A549 (cell line): ENCODE measurements at regions not wholly inside any gene's neighbourhood (a gene's known extent, or its start where the extent isn't known, plus 50 kb on each side); places are given as distances from the start of the nearest gene placed in this dataset.

Experiments used
- CTCF ChIP-seq: fragments of >200 bp; sonication (Bioruptor Twin); formaldehyde crosslinking; IDR thresholded peaks from 3 replicates; pipeline ENCODE4 v1.5.1; 2016
- JUNB ChIP-seq: fragments of >200 bp; sonication (Bioruptor Twin); formaldehyde crosslinking; IDR thresholded peaks from 2 replicates; pipeline ENCODE4 v1.6.1; 2016
- MAX ChIP-seq: IDR thresholded peaks from 2 replicates; pipeline ENCODE4 v1.6.1; 2012
- NR3C1 ChIP-seq: fragments of >200 bp; sonication (Bioruptor Twin); formaldehyde crosslinking; IDR thresholded peaks from 3 replicates; pipeline ENCODE4 v1.6.1; 2017
- PHF8 ChIP-seq: fragments of 200-600 bp; sonication (generic); IDR thresholded peaks from 2 replicates; pipeline ENCODE4 v1.6.1; 2016; ENCODE audit warnings: low read depth, mild to moderate bottlenecking, antibody characterized with exemption, moderate library complexity, borderline replicate concordance
- POLR2A ChIP-seq: IDR thresholded peaks from 2 replicates; pipeline ENCODE4 v1.6.1; 2012; ENCODE audit warnings: mild to moderate bottlenecking, low read length
- SREBF2 ChIP-seq: fragments of 450-650 bp; IDR thresholded peaks from 2 replicates; pipeline ENCODE4 v1.6.1; 2014; ENCODE audit warnings: mild to moderate bottlenecking, moderate library complexity

GRCh38 chr2:89820248-89820647, 1128.8 kb downstream of the RPIA start:
- no peak for TF ChIP-seq JUNB
- no peak for TF ChIP-seq MAX
- no peak for TF ChIP-seq SREBF2
- TF ChIP-seq NR3C1, result no peak
- no peak for TF ChIP-seq POLR2A
- TF ChIP-seq PHF8, result no peak
- no peak for TF ChIP-seq CTCF
